ENCODE measurements at regions not wholly inside any gene's neighbourhood (a gene's known extent, or its start where the extent isn't known, plus 50 kb on each side); places are given as distances from the start of the nearest gene placed in this dataset.

- TF ChIP-seq POLR2A (IDR thresholded peaks at IDR 0.05) (no peak), CTCF (IDR thresholded peaks at IDR 0.05) (no peak)
Measured at GRCh38 chr4:45530498-45530897, 593.4 kb downstream of the GABRG1 start.
